GM23248 (cell line): ENCODE measurements at regions not wholly inside any gene's neighbourhood (a gene's known extent, or its start where the extent isn't known, plus 50 kb on each side); places are given as distances from the start of the nearest gene placed in this dataset.

Experiments
- DNase-seq: peaks from one replicate; pipeline ENCODE4 v3.0.0-alpha.2; 2015
- H2AFZ ChIP-seq: fragments of 200-600 bp; sonication (generic); 2 replicates; pipeline ENCODE4 v1.6.1; 2016; ENCODE audit warnings: antibody characterized with exemption
- H3F3A ChIP-seq: fragments of 200-600 bp; sonication (generic); 2 replicates; pipeline ENCODE4 v1.6.1; 2016; ENCODE audit warnings: mild to moderate bottlenecking, antibody characterized with exemption, mixed run types; ENCODE audit not compliant: insufficient read depth
- H3K27ac ChIP-seq: fragments of 200-600 bp; sonication (generic); 2 replicates; pipeline ENCODE4 v1.5.1; 2016; ENCODE audit warnings: mild to moderate bottlenecking
- H3K27me3 ChIP-seq: fragments of 200-600 bp; sonication (generic); replicated peaks from 2 replicates; pipeline ENCODE4 v1.6.1; 2016; ENCODE audit warnings: mild to moderate bottlenecking; ENCODE audit not compliant: insufficient read depth
- H3K36me3 ChIP-seq: fragments of 200-600 bp; sonication (generic); 2 replicates; pipeline ENCODE4 v1.6.1; 2016; ENCODE audit warnings: low read depth, mild to moderate bottlenecking
- H3K4me1 ChIP-seq: fragments of 200-600 bp; sonication (generic); 2 replicates; pipeline ENCODE4 v1.6.1; 2016; ENCODE audit warnings: mild to moderate bottlenecking; ENCODE audit not compliant: insufficient read depth
- H3K4me2 ChIP-seq: fragments of 200-600 bp; sonication (generic); one replicate; pipeline ENCODE4 v1.6.1; 2016; ENCODE audit warnings: mild to moderate bottlenecking; ENCODE audit not compliant: unreplicated experiment
- H3K4me3 ChIP-seq: fragments of 200-600 bp; sonication (generic); 2 replicates; pipeline ENCODE4 v1.5.1; 2016; ENCODE audit warnings: mild to moderate bottlenecking
- H3K79me2 ChIP-seq: fragments of 200-600 bp; sonication (generic); 2 replicates; pipeline ENCODE4 v1.6.1; 2016; ENCODE audit warnings: mild to moderate bottlenecking; ENCODE audit not compliant: insufficient read depth
- H3K9ac ChIP-seq: fragments of 200-600 bp; sonication (generic); 2 replicates; pipeline ENCODE4 v1.6.1; 2016; ENCODE audit warnings: mild to moderate bottlenecking
- H3K9me2 ChIP-seq: fragments of 200-600 bp; sonication (generic); 2 replicates; pipeline ENCODE4 v1.6.1; 2016; ENCODE audit warnings: mixed run types, mild to moderate bottlenecking, moderate library complexity; ENCODE audit not compliant: insufficient read depth
- H3K9me3 ChIP-seq: fragments of 200-600 bp; sonication (generic); one replicate; pipeline ENCODE4 v1.6.1; 2017; ENCODE audit warnings: low read depth
- H4K20me1 ChIP-seq: fragments of 200-600 bp; sonication (generic); 2 replicates; pipeline ENCODE4 v1.6.0; 2016; ENCODE audit not compliant: insufficient read depth
- EZH2 ChIP-seq: fragments of 200-600 bp; sonication (generic); IDR thresholded peaks from 2 replicates; pipeline ENCODE4 v1.6.1; 2018; ENCODE audit warnings: antibody characterized with exemption, mild to moderate bottlenecking; ENCODE audit not compliant: insufficient read depth, poor library complexity, severe bottlenecking
- EZH2phosphoT487 ChIP-seq: fragments of 200-600 bp; sonication (generic); IDR thresholded peaks from 2 replicates; pipeline ENCODE4 v1.6.1; 2018; ENCODE audit warnings: antibody characterized with exemption, moderate library complexity, mild to moderate bottlenecking, low read depth; ENCODE audit not compliant: insufficient read depth
- WGBS, 2 experiments: methylation state at CpG; one replicate each; pipeline ENCODE4 v1.1.6; 2015 to 2017; ENCODE audit warnings: low lambda C conversion rate in 2 of 2, low coverage in 1 of 2; ENCODE audit errors: missing lambda C conversion rate in 2 of 2; 5-methylcytosine and 5-hydroxymethylcytosine counted together
- in situ Hi-C: fragments of 300-500 bp; cut with MboI; formaldehyde crosslinking; loops from 2 replicates; pipeline ENCODE4 v1.15.0; 2020

DNA sequence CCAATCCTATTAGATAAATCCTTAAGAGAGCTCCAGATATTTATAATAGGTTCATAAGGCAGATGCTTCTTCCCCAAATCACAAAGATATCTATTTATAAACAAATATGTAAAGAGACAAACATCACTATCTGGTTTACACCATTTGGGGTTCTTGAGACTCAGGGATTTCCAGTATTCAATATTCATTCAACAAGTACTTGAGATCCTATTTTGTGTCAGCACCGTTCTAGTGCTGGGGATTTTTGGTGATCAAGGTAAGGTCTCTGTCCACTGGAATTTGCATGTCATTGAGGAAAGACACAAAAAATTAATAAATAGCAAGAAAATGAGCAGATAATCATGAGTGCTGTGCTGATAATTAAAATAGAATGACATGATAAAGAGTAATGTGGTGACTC lies 222.7 kb upstream of the FOXN3 start:
- WGBS, 2 experiments = 100% methylated on average over 1 of the region's 1 CpG
- H3K9me2 ChIP-seq = no peaks in the 10 kb centered on the region
- TF ChIP-seq EZH2 (no peak), EZH2phosphoT487 (no peak)
- H3K4me2 ChIP-seq = peak overlapping the region; percentile 9
- 0 out of 2 replicates have a peak overlapping the region, but pooled peaks have one; percentile 26 for H2AFZ ChIP-seq
- H3K4me1 ChIP-seq = peaks cover 8% of the 10 kb centered on the region; the same call in 1 of the 2 replicates
- H3K27me3 ChIP-seq = no peaks in the 10 kb centered on the region
- no peaks in the 10 kb centered on the region for H3K9me3 ChIP-seq
- no peak overlapping the region for H3K9ac ChIP-seq
- in situ Hi-C loops = no loop called here
- no peak overlapping the region for H3K4me3 ChIP-seq
- H4K20me1 ChIP-seq = no peaks in the 10 kb centered on the region
- no peaks in the 10 kb centered on the region for H3K79me2 ChIP-seq
- peaks cover 11% of the 10 kb centered on the region; the same call in 1 of the 2 replicates for H3F3A ChIP-seq
- H3K36me3 ChIP-seq = no peaks in the 10 kb centered on the region
- H3K27ac ChIP-seq = no peak overlapping the region
- DNase-seq = no peak

DNA sequence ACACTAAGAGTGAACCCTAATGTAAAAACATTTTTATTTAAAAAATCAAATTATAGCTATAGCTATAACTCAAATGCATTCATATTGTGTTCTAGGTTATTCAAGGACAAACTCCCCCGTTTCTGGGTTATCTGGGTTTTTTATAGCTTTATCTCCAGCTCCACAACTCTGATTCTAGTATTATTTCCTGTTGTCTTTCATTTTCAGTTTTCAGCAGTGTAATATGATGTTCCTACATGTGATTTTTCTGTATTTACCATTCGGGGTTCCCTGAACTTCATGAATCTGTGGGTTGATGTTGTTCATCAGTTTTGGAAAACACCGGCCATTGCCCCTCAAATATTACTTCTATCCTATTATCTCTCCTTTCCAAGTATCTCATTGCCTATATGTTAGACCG lies 221.9 kb upstream of the FOXN3 start:
- Histone ChIP-seq H3K4me1 (peaks cover 8% of the 10 kb centered on the region; the same call in 1 of the 2 replicates), H3K4me3 (no peak overlapping the region), H2AFZ (no peak overlapping the region), H3K9ac (no peak overlapping the region), H3K9me3 (no peaks in the 10 kb centered on the region), H3K27me3 (no peaks in the 10 kb centered on the region), H3K27ac (no peak overlapping the region), H3F3A (peaks cover 11% of the 10 kb centered on the region; the same call in 1 of the 2 replicates), H3K4me2 (no peak overlapping the region), H3K79me2 (no peaks in the 10 kb centered on the region), H4K20me1 (no peaks in the 10 kb centered on the region), H3K9me2 (no peaks in the 10 kb centered on the region), H3K36me3 (no peaks in the 10 kb centered on the region)
- DNase-seq = no peak
- in situ Hi-C loops = no loop called here
- TF ChIP-seq EZH2 (no peak), EZH2phosphoT487 (no peak)
- 80 to 81% methylated on average over 4 of the region's 4 CpGs for WGBS, 2 experiments

DNA sequence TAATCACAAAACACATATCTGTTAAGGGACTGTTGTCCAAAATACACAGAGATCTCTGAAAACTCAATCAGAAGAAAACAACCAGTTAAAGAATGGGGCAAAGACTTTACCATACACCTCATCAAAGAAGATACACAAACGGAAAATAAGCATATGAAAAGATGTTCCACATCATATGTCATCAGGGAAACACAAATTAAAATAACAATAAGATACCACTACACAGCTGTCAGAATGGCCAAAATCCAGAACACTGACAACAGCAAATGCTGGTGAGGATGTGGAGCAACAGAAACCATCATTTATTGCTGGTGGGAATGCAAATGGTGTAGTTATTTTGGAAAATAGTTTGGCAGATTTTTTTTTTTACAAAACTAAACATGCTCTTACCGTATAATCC lies 220.5 kb upstream of the FOXN3 start:
- H3K36me3 ChIP-seq = no peaks in the 10 kb centered on the region
- no peaks in the 10 kb centered on the region for H3K79me2 ChIP-seq
- peaks cover 11% of the 10 kb centered on the region; the same call in 1 of the 2 replicates for H3F3A ChIP-seq
- no peak overlapping the region for H3K9ac ChIP-seq
- no peaks in the 10 kb centered on the region for H4K20me1 ChIP-seq
- no peaks in the 10 kb centered on the region for H3K9me3 ChIP-seq
- no peaks in the 10 kb centered on the region for H3K9me2 ChIP-seq
- DNase-seq = no peak
- H3K4me1 ChIP-seq = peaks cover 8% of the 10 kb centered on the region; the same call in 1 of the 2 replicates
- H3K27me3 ChIP-seq = no peaks in the 10 kb centered on the region
- in situ Hi-C loops = no loop called here
- no peak overlapping the region for H3K27ac ChIP-seq
- H3K4me2 ChIP-seq = no peak overlapping the region
- no peak overlapping the region for H3K4me3 ChIP-seq
- H2AFZ ChIP-seq = no peak overlapping the region
- WGBS, 2 experiments = 58 to 65% methylated on average over 2 of the region's 2 CpGs
- TF ChIP-seq EZH2 (no peak), EZH2phosphoT487 (no peak)

DNA sequence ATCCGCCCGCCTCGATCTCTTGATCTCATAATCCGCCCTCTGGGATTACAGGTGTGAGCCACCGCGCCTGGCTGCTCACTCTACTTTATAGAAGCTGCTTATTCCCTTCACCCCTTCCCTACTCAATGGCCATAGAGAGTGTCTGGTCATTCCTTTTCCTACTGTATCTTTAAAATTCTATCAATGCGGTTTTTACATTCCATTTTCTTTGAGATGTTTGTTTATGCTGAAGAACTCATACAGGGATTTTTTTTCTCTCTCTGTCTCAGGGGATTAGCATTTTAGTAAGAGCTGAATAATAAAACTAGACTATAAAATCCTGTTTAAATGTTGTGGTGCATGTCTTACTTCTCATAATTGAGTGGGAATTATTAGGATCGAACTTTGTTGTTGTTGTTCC lies 218.6 kb upstream of the FOXN3 start:
- Histone ChIP-seq H3K4me1 (peaks cover 20% of the 10 kb centered on the region), H4K20me1 (no peaks in the 10 kb centered on the region), H3F3A (peaks cover 22% of the 10 kb centered on the region), H3K27me3 (no peaks in the 10 kb centered on the region), H3K4me3 (no peak overlapping the region), H3K36me3 (no peaks in the 10 kb centered on the region), H3K27ac (no peak overlapping the region), H3K9ac (no peak overlapping the region), H3K9me3 (no peaks in the 10 kb centered on the region), H3K9me2 (no peaks in the 10 kb centered on the region), H2AFZ (no peak overlapping the region), H3K79me2 (no peaks in the 10 kb centered on the region), H3K4me2 (no peak overlapping the region)
- WGBS, 2 experiments = 91 to 95% methylated on average over 8 of the region's 8 CpGs
- in situ Hi-C loops = no loop called here
- no peak for DNase-seq
- TF ChIP-seq EZH2 (no peak), EZH2phosphoT487 (no peak)

DNA sequence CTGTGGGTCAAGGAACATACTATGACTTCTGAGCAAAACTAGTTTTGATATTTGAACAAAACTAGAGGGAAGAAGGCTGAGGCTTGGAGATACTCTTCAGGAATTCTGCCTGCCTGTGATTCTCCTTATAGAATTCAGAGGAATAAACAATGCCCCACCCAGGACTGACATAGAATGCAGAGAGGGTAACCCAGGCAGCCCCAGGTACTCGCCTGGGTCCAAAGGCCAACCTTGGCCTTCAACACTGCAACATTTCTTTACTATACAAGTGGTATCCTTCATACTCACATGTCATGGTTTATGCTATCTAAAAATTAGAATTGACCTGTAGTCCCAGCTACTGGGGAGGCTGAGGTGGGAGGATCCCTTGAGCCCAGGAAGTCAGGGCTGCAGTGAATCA lies 217.0 kb upstream of the FOXN3 start:
- Histone ChIP-seq H3K4me1 (peaks cover 17% of the 10 kb centered on the region), H3K27me3 (no peaks in the 10 kb centered on the region), H3K4me3 (no peak overlapping the region), H3K36me3 (no peaks in the 10 kb centered on the region), H3K9ac (no peak overlapping the region), H3K4me2 (no peak overlapping the region), H3F3A (peaks cover 21% of the 10 kb centered on the region), H4K20me1 (no peaks in the 10 kb centered on the region), H3K9me2 (no peaks in the 10 kb centered on the region), H3K79me2 (no peaks in the 10 kb centered on the region), H3K27ac (no peak overlapping the region), H3K9me3 (no peaks in the 10 kb centered on the region), H2AFZ (no peak overlapping the region)
- TF ChIP-seq EZH2phosphoT487 = no peak
- TF ChIP-seq EZH2 = no peak
- in situ Hi-C loops = no loop called here
- WGBS, 2 experiments = 100% methylated on average over 1 of the region's 1 CpG
- DNase-seq = no peak
